Vagina (tissue), 2 donors: ENCODE measurements at regions not wholly inside any gene's neighbourhood (a gene's known extent, or its start where the extent isn't known, plus 50 kb on each side); places are given as distances from the start of the nearest gene placed in this dataset.

Experiments used
- DNase-seq, 2 donors: peaks; one replicate each; pipeline ENCODE4 v3.0.0-alpha.2; 2017; ENCODE audit errors: extremely low spot score in 2 of 2
- H3K27ac ChIP-seq: fragments of 200-600 bp; sonication (generic); one replicate; pipeline ENCODE4 v1.5.1; 2019
- H3K27me3 ChIP-seq: fragments of 200-600 bp; sonication (generic); one replicate; pipeline ENCODE4 v1.5.1; 2019
- H3K36me3 ChIP-seq, 2 donors: fragments of 200-600 bp; sonication (generic); one replicate each; pipeline ENCODE4 v1.5.1; 2017 to 2019
- H3K4me1 ChIP-seq: fragments of 200-600 bp; sonication (generic); one replicate; pipeline ENCODE4 v1.5.1; 2019
- H3K4me3 ChIP-seq, 2 donors: fragments of 200-600 bp; sonication (generic); 1 replicate in 1 of 2; 2 replicates in 1 of 2; pipeline ENCODE4 v1.5.1; 2016 to 2019
- H3K9me3 ChIP-seq: fragments of 200-600 bp; sonication (generic); one replicate; pipeline ENCODE4 v1.5.1; 2019
- CTCF ChIP-seq, 3 experiments: fragments of 450-650 bp in 2 of 3; fragments of 200-600 bp in 1 of 3; sonication (generic) in 1 of 3; IDR thresholded peaks; one replicate each; pipeline ENCODE4 v1.5.1; 2017 to 2019; ENCODE audit warnings: antibody characterized with exemption in 3 of 3, mild to moderate bottlenecking in 2 of 3, moderate library complexity in 2 of 3
- POLR2A ChIP-seq, 2 donors: fragments of 450-650 bp; IDR thresholded peaks; one replicate each; pipeline ENCODE4 v1.6.1; 2017; ENCODE audit warnings: antibody characterized with exemption in 2 of 2, mild to moderate bottlenecking in 2 of 2, moderate library complexity in 2 of 2
- POLR2AphosphoS5 ChIP-seq, 2 donors: sonication (generic); formaldehyde crosslinking; IDR thresholded peaks; one replicate each; pipeline ENCODE4 v1.9.0; 2017; ENCODE audit warnings: antibody characterized with exemption in 2 of 2, mild to moderate bottlenecking in 2 of 2, low read depth in 1 of 2; ENCODE audit not compliant: insufficient read depth in 1 of 2
- intact Hi-C: fragments of 100-400 bp; cut with DNase I; formaldehyde crosslinking; loops from one replicate; pipeline ENCODE4 v1.15.1; 2023

DNA sequence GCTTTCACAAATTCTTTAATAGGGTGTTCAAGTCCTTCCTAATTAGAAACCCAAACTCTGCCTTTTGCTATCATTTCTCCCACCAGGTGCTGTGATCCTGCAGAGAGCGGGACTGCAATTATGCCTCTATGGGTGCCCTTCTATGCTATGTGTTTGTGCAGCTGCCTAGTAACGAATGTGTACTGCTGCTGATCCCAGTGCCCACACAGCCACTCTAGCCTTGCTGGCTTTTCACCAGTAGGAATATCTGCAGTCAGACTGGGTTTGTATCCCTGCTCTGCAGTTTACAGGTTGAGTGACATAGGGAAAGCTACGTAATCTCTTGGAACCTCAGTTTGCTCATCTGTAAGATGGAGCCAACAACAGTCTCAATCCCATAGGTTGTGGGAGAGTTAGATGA lies 179.6 kb upstream of the IRX3 start:
- DNase-seq = no peak
- Histone ChIP-seq H3K4me1 (no peaks in the 10 kb centered on the region), H3K36me3 (no peaks in the 10 kb centered on the region), H3K4me3 (no peak overlapping the region), H3K27ac (no peak overlapping the region), H3K9me3 (no peaks in the 10 kb centered on the region), H3K27me3 (no peaks in the 10 kb centered on the region)
- TF ChIP-seq POLR2A (IDR thresholded peaks at IDR 0.05) (no peak), POLR2AphosphoS5 (IDR thresholded peaks at IDR 0.05; ENCODE audit: insufficient read depth in 1 of 2, low read depth in 1 of 2) (no peak), CTCF (IDR thresholded peaks at IDR 0.05) (no peak)
- intact Hi-C loops = no loop called here

DNA sequence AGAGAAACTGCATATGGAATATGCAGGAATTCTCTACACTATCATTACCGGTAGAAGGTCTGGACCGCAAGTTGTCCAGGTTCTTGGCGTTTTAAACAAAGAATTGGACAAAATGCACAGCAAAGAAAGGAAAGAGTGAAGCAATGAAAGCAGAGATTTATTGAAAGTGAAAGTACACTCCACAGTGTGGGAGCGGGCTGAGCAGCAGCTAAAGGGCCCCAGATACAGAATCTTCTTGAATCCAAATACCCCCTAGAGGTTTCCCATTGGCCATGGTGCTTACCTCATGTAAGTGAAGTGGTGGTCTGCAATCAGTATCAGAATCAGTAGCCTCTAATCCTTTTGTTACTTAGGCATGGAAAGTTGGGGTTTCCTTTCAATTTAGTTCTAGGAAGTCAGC lies 178.5 kb upstream of the IRX3 start:
- no peaks in the 10 kb centered on the region for H3K36me3 ChIP-seq
- intact Hi-C loops = no loop called here
- TF ChIP-seq CTCF (IDR thresholded peaks at IDR 0.05) (no peak), POLR2A (IDR thresholded peaks at IDR 0.05) (no peak), POLR2AphosphoS5 (IDR thresholded peaks at IDR 0.05; ENCODE audit: insufficient read depth in 1 of 2, low read depth in 1 of 2) (no peak)
- no peaks in the 10 kb centered on the region for H3K27me3 ChIP-seq
- no peaks in the 10 kb centered on the region for H3K4me1 ChIP-seq
- H3K4me3 ChIP-seq = no peak overlapping the region
- no peak for DNase-seq
- no peaks in the 10 kb centered on the region for H3K9me3 ChIP-seq
- H3K27ac ChIP-seq = no peak overlapping the region

DNA sequence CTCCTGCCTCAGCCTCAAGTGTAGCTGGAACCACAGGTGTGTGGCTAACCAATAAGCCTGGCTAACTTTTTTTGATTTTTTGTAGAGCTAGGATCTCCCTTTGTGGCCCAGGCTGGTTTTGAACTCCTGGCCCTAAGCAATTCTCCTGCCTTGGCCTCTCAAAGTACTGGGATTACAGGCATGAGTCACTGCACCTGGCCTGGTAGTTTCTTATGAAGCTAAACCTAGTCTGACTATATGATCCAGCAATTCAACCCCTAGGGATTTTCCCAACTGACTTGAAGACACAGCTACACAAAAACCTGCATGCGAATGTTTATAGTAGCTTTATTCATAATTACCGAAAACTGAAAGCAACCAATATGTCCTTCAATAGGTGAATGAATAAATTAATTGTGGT lies 176.2 kb upstream of the IRX3 start:
- TF ChIP-seq CTCF (IDR thresholded peaks at IDR 0.05) = no peak
- TF ChIP-seq POLR2AphosphoS5 (IDR thresholded peaks at IDR 0.05; ENCODE audit: insufficient read depth in 1 of 2, low read depth in 1 of 2) = no peak
- no peak for TF ChIP-seq POLR2A (IDR thresholded peaks at IDR 0.05)
- no peak overlapping the region for H3K4me3 ChIP-seq
- no peak for DNase-seq
- H3K4me1 ChIP-seq = no peaks in the 10 kb centered on the region
- H3K27ac ChIP-seq = no peak overlapping the region
- H3K36me3 ChIP-seq = no peaks in the 10 kb centered on the region
- no peaks in the 10 kb centered on the region for H3K9me3 ChIP-seq
- H3K27me3 ChIP-seq = no peaks in the 10 kb centered on the region
- intact Hi-C loops = no loop called here

DNA sequence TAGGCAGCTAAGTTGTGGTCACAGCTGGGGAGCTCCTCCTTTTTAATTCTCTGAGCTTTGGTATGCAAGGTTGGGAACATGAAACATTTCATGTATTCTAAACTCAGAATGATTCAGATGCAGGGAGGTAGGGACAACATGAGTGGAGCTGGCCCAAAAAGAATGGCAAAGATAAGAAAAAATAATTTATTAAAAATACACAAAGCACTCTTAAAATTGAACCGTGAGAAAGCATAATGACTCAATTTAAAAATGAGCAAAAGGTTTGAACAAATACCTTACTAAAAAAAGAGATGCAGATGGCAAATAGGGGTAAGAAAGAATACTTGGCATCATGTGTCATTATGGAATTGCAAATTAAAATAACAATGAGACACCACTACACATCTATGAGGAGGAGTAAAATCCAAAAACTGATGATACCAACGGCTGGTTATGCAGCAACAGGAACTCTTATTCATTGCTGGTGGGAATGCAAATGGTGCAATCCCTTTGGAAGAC lies 175.6 kb upstream of the IRX3 start:
- intact Hi-C loops = no loop called here
- TF ChIP-seq POLR2A (IDR thresholded peaks at IDR 0.05) = no peak
- no peak for TF ChIP-seq CTCF (IDR thresholded peaks at IDR 0.05)
- no peak for TF ChIP-seq POLR2AphosphoS5 (IDR thresholded peaks at IDR 0.05; ENCODE audit: insufficient read depth in 1 of 2, low read depth in 1 of 2)
- no peaks in the 10 kb centered on the region for H3K27me3 ChIP-seq

DNA sequence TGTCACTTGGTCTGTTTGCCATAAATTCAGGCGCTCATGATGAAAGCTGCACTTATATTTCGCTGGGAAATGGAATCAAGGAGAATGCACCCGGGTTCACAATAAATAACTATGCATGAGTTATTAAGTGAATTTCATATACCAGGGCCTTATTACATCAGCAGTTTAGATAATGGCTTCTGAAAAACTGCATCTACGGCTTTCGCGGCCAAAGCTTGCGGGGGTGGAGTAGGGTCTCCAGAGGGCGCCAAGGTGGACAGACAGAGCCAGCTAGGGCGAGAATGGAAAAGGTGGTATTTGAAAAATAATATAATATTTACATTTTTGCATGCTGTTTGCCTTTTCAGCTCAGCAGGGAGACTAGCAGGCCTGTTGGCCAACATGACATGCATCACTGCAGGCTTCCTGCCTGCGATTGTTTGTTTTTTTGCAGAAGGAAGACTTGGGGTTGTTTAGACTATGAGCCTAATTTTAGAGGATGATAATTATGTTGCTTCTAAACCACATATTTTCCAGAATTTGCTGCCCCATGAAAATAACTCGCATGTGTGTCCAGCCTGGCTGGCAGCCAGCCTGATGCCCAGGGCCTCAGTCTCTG lies 173.8 kb upstream of the IRX3 start:
- H3K27me3 ChIP-seq = no peaks in the 10 kb centered on the region
- no peak overlapping the region for H3K4me3 ChIP-seq
- no peaks in the 10 kb centered on the region for H3K9me3 ChIP-seq
- no peak for DNase-seq
- no peak for TF ChIP-seq CTCF (IDR thresholded peaks at IDR 0.05)
- no peak for TF ChIP-seq POLR2AphosphoS5 (IDR thresholded peaks at IDR 0.05; ENCODE audit: insufficient read depth in 1 of 2, low read depth in 1 of 2)
- no peak for TF ChIP-seq POLR2A (IDR thresholded peaks at IDR 0.05)
- H3K27ac ChIP-seq = no peak overlapping the region
- intact Hi-C loops = no loop called here
- no peaks in the 10 kb centered on the region for H3K36me3 ChIP-seq
- H3K4me1 ChIP-seq = peaks cover 7% of the 10 kb centered on the region

More for the DNA sequence above, 175.6 kb upstream of the IRX3 start:
- Histone ChIP-seq H3K4me1 (no peaks in the 10 kb centered on the region), H3K36me3 (no peaks in the 10 kb centered on the region), H3K27ac (no peak overlapping the region), H3K9me3 (no peaks in the 10 kb centered on the region), H3K4me3 (no peak overlapping the region)
- no peak for DNase-seq
